ENCODE measurements at regions not wholly inside any gene's neighbourhood (a gene's known extent, or its start where the extent isn't known, plus 50 kb on each side); places are given as distances from the start of the nearest gene placed in this dataset.

DNA sequence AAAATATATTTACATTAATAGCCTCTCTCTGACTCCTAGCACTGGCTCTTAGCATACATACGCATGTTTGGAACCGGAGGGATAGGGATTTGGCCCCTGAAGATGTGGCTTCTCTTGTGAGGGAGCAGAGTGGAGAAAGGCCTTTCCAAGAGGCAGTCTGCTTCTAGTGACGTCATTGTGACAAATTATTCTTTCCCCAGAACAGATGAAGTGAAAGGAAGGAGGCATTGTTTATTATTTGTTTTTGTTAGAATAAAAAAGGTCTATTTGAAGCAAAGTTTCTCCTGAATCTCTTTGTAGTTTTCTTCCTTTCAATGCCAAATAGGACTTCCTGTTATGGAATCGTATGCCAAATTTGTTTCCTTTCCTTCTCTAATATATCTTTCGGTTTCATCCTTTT lies 361.6 kb downstream of the ICE1 start:
- Mint-ChIP-seq H3K27ac (no peak overlapping the region; the same call in 1 of the 2 replicates), H3K27me3 (ENCODE audit: low read depth) (no peaks in the 10 kb centered on the region; the same call in 1 of the 2 replicates), H3K9me3 (peaks cover 30% of the 10 kb centered on the region), H3K36me3 (peaks cover 22% of the 10 kb centered on the region), H3K4me1 (peaks cover 28% of the 10 kb centered on the region), H3K4me3 (no peak overlapping the region)
- TF ChIP-seq, protein P1, sequence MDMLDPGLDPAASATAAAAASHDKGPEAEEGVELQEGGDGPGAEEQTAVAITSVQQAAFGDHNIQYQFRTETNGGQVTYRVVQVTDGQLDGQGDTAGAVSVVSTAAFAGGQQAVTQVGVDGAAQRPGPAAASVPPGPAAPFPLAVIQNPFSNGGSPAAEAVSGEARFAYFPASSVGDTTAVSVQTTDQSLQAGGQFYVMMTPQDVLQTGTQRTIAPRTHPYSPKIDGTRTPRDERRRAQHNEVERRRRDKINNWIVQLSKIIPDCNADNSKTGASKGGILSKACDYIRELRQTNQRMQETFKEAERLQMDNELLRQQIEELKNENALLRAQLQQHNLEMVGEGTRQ (CRISPR knock-in tag; IDR thresholded peaks at IDR 0.05), result no peak
- no peak for TF ChIP-seq MYBL2 (CRISPR knock-in tag; IDR thresholded peaks at IDR 0.05)
- TF ChIP-seq ATF6 (CRISPR knock-in tag; IDR thresholded peaks at IDR 0.05), result no peak
- TF ChIP-seq HMGA2 (CRISPR knock-in tag; IDR thresholded peaks at IDR 0.05), result no peak
- TF ChIP-seq ZNF423 (CRISPR knock-in tag; IDR thresholded peaks at IDR 0.05), result no peak
- POLR2A ChIA-PET, result no interaction called here
- CTCF ChIA-PET, result no interaction called here
- ATAC-seq, result no peak
- DNase-seq (ENCODE audit: low spot score), result no peak

DNA sequence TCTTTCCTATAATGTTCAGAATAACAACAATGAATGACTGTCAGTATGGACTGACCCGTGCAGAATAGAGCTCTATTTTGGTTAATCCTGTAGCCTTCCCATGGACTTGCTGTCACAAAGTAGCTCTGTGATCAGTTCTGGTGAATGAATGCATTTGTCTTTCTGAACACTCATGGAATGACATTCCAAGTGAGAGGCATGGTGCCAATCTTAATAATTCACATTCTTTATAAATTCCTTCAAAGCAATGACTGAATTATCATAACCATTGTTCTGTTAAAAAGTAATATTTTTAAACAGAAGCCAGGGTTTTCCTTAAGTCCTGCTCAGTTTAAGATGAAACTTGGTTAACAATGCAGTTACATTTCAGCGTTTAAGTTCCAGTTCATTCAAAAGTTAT lies 360.5 kb downstream of the ICE1 start:
- peaks cover 28% of the 10 kb centered on the region for H3K4me1 Mint-ChIP-seq
- no peaks in the 10 kb centered on the region; the same call in 1 of the 2 replicates for H3K27me3 Mint-ChIP-seq (ENCODE audit: low read depth)
- TF ChIP-seq JUN (CRISPR knock-in tag; IDR thresholded peaks at IDR 0.05) (no peak), ZNF416 (CRISPR knock-in tag; IDR thresholded peaks at IDR 0.05) (no peak)
- TF ChIP-seq, protein P2, sequence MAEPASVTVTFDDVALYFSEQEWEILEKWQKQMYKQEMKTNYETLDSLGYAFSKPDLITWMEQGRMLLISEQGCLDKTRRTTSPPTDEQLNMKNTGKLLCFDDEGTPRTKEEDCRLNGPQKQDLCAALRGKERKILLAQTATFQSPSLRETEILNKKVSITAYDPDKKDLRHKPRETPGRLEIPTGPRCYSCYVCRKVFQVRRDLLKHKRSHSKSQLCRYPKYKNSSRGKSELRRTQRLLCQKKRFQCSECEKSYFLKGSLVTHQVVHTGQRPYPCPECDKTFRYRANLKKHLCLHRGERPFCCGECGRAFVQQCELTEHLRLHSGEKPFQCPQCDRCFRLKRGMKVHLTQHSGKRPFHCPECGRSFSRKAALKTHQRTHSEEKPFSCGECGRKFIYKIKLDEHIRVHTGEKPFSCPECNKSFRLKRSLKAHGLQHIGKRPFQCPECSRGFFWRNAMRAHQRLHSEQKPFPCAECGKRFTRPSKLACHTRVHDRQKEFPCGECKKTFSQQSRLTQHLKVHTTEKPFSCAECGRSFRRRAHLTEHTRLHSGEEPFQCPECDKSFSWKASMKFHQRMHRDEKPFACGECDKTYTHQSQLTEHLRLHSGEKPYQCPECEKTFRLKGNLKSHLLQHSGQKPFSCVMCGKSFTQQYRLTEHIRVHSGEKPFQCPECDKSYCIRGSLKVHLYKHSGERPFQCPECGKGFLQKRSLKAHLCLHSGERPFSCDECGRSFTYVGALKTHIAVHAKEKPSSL (CRISPR knock-in tag; conservative IDR thresholded peaks at IDR 0.05), result no peak
- peaks cover 22% of the 10 kb centered on the region for H3K36me3 Mint-ChIP-seq
- no peak for DNase-seq (ENCODE audit: low spot score)
- ATAC-seq, result no peak
- CTCF ChIA-PET, result no interaction called here
- no peak overlapping the region for H3K27ac Mint-ChIP-seq
- no peak overlapping the region for H3K4me3 Mint-ChIP-seq
- POLR2A ChIA-PET, result no interaction called here
- peaks cover 30% of the 10 kb centered on the region for H3K9me3 Mint-ChIP-seq

DNA sequence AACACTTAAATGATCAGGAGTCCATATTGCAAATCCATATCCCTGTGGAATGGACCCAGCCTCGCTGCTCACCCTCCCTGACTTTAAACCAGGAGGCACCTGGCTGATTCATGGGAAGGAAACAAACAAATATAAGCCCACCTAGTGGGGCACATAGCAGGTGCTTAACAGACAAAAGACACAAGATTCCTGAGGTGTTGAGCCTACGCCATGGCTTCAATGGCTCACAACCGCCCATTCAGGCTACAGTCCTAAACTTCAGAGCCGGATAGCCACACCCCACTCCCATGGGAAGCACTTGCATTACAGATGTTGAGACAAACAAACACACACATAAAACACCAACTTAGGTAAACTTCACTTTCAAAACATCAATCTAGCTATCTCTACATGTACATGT lies 359.9 kb downstream of the ICE1 start:
- ATAC-seq, result peak; percentile 78
- TF ChIP-seq ZNF423 (CRISPR knock-in tag; IDR thresholded peaks at IDR 0.05) (0 out of 2 replicates have a peak, but pooled peaks have one; percentile 26), NFYB (CRISPR knock-in tag; conservative IDR thresholded peaks at IDR 0.05; ENCODE audit: low read depth) (no peak)
- no peak overlapping the region for H3K27ac Mint-ChIP-seq
- H3K36me3 Mint-ChIP-seq, result peaks cover 18% of the 10 kb centered on the region
- ChIA-PET CTCF (no interaction called here), POLR2A (no interaction called here)
- H3K9me3 Mint-ChIP-seq, result peaks cover 24% of the 10 kb centered on the region
- DNase-seq (ENCODE audit: low spot score), result no peak
- peaks cover 25% of the 10 kb centered on the region for H3K4me1 Mint-ChIP-seq
- no peak overlapping the region for H3K4me3 Mint-ChIP-seq
- H3K27me3 Mint-ChIP-seq (ENCODE audit: low read depth), result no peaks in the 10 kb centered on the region; the same call in 1 of the 2 replicates

DNA sequence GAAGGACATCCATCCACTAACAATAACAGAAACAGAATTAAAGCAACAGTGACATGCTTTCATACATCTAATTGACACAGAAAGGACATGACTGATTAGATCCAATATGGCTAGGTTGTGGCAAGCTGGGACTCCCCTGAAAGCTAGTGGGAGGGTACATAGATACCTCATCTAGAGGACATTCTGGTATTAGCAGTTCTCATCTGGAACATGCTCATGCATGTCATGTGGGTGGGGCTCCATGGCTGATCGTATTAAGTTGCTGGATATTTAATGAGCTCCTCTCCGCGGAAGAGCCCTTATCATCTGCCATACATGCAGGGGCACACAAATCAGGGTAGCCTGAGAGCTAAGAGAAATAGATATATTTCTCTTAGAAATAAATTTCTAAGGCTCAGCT lies 358.9 kb downstream of the ICE1 start:
- Mint-ChIP-seq H3K4me3 (no peak overlapping the region), H3K4me1 (peaks cover 17% of the 10 kb centered on the region), H3K27me3 (ENCODE audit: low read depth) (no peaks in the 10 kb centered on the region; the same call in 1 of the 2 replicates), H3K27ac (no peak overlapping the region), H3K36me3 (peaks cover 7% of the 10 kb centered on the region), H3K9me3 (peaks cover 13% of the 10 kb centered on the region)
- no peak for ATAC-seq
- TF ChIP-seq ZSCAN18 (CRISPR knock-in tag; IDR thresholded peaks at IDR 0.05) (no peak), ZNF512 (CRISPR knock-in tag; IDR thresholded peaks at IDR 0.05; ENCODE audit: borderline replicate concordance) (no peak), FOXK1 (CRISPR knock-in tag; IDR thresholded peaks at IDR 0.05) (no peak), AR (CRISPR knock-in tag; IDR thresholded peaks at IDR 0.05) (no peak), TCF7 (CRISPR knock-in tag; IDR thresholded peaks at IDR 0.05; ENCODE audit: low read depth) (no peak), ZNF263 (CRISPR knock-in tag; IDR thresholded peaks at IDR 0.05; ENCODE audit: low read depth) (no peak)
- TF ChIP-seq, protein P3, sequence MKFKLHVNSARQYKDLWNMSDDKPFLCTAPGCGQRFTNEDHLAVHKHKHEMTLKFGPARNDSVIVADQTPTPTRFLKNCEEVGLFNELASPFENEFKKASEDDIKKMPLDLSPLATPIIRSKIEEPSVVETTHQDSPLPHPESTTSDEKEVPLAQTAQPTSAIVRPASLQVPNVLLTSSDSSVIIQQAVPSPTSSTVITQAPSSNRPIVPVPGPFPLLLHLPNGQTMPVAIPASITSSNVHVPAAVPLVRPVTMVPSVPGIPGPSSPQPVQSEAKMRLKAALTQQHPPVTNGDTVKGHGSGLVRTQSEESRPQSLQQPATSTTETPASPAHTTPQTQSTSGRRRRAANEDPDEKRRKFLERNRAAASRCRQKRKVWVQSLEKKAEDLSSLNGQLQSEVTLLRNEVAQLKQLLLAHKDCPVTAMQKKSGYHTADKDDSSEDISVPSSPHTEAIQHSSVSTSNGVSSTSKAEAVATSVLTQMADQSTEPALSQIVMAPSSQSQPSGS (CRISPR knock-in tag; IDR thresholded peaks at IDR 0.05; ENCODE audit: borderline replicate concordance, low read depth), result no peak
- no peak for DNase-seq (ENCODE audit: low spot score)
- CTCF ChIA-PET, result no interaction called here
- POLR2A ChIA-PET, result no interaction called here
